Medulla oblongata (tissue), 1 donor: ENCODE measurements at regions not wholly inside any gene's neighbourhood (a gene's known extent, or its start where the extent isn't known, plus 50 kb on each side); places are given as distances from the start of the nearest gene placed in this dataset.
"Not testable (repeated sequence)": the region's sequence is repeated elsewhere in the genome, so short reads cannot be mapped to it uniquely, and the experiment has no call there.

Experiments used
- DNase-seq: peaks from one replicate; pipeline ENCODE4 v3.0.0-alpha.2; 2015; ENCODE audit errors: extremely low spot score

DNA sequence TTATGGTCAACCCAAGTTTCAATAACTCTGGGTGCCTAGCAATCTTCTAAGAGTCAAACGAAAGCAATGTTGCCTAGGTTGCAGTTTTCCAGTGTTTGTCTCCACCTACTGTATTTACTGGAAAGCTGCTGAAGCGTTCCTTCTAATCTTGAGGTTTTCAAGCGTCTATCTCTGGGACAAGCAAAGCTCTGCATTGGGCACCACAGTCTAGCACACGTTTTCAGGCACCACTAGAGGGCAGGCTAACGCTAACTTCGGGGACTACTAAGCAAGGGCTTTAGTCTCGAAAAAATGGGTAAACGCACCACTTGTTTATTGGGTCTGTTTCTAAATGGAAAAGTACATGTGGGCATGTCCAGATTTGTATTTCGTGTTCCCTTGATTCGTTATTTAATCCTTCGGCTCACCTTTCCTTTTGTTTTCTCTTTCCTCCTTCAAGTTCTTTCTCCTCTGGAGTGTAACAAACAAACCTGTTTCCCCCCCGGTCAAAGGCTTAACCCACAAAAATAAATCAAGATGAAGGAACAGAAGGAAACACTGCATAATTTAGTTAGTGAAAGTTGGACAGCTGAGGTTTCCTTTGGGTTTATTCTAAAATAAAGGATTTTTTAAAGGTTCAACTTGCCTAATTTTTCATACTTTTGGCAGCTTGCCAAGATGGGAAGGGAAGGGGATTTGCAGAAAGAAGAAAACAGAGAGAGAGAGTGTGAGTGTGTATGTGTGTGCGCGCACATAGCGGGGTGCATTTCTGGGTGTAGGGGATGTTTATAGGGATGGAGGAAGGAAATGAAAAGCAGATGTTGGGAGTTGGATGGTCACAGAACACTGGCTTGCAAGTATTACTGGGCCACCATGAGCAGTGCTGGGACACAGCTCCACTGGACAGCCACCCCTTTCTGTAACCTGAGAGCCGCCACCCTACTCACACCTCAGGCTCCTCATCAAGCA lies 348.3 kb downstream of the GOLGA6L6 start:
- DNase-seq, result peak; percentile 12

DNA sequence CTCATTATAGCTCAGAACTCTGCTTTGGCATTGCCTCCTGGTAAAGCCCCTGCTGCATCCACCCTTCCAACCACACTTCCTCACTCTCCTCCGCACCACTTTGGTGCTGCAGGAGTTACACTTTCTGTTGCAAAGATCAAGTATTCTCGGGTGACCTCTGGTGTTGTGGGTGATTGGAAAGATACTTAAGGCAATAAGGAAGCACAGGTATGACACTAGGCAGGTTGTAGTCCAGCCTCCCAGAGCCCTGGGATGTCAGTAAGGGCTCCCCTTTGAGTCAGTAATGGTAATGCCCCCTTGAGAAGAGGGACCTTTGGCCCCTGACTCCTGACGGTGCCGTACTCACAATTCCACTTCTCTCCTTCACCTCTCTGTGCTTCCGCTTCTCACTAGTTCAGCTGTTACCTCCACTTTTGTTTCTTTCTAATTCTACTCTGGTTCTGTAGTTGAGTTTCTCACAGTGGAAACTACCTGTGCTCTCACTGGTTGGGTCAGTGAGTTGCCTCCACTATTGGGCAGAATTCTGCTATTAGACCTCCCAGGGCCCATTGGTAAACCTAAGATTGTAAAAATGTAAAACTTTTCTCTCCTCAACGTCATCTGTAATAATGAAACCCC lies 350.0 kb downstream of the GOLGA6L6 start:
- DNase-seq, result not testable (repeated sequence)

DNA sequence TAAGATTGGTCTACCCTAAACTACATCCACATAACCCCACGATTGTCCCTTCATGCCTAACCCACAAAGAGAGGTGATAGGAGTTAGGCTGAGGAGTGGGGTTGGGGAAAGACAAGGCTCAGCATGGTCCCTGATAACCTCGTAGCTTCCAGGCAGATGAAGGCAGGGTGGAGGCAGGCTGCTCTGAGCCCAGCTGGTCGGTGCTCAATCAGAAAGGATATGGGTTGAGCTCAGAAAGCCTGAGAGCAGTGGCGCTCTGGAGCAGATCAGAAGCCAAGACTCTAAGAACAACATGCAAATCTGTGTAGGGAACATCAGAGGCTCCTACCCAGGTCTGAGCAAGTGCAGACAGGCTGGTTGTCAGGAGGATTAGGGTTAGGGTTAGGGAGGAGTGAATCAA lies 353.0 kb downstream of the GOLGA6L6 start:
- not testable (repeated sequence) for DNase-seq

DNA sequence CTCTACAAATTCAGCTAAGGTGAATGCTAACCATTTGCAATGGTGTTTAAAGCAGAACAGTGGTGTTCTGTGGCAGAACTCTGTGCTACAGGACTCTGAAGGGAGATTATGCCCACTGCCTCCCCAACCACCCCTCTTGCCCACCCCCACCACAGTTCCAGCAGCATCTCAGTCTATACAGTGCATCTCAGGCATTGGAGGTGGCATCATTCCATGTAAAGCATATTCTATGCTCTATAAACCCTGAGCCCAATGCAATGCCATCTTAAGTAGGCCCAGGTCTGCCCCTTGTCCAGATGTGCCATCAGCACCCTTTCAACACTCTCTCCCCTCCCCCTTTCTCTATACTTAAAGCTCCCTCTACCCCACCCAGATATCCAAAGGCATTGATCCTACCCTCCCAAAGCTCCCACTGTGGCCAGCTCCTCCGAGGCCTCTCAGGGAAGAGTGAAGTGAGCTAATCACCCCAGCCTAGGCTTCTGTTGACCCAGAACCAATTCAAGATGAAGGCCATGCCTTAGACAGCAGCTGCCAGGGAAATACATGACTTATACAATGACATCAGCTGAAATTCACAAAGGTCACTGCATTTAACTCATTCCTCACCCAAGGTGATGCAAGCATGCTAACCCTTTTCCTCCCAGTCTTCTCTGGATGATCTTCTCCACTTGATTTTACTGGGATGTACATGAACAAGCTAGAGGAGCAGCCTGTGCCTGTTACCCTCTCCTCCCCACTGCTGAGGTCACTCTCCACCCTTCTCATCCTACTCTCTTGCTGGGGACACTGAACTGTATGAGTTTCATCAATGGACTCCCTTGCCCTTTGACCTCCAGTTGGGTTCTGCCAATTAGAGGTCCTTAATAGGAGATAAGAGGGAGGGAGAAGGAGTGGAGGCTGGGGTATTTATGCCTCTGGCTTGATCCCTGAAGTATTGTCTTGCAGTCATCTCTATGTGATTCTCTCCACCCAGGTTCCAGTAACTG lies 353.9 kb downstream of the GOLGA6L6 start:
- DNase-seq, result not testable (repeated sequence)

DNA sequence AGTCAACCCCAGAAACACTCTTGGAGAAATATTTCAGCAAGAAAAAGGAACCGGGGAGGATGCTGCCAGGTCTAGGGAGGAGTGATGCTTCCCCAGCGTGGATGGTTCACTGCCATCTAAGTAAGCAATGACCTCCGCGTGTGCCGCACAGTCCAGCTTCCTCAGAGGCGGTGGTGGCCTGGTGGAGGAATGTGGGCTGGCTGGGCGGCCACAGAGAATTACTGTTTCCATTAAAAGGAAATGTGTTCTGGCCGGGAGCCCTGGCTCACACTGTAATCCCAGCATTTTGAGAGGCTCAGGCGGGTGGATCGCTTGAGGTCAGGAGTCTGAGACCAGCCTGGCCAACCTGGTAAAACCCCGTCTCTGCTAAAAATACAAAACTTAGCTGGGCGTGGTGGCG lies 356.7 kb downstream of the GOLGA6L6 start:
- not testable (repeated sequence) for DNase-seq

DNA sequence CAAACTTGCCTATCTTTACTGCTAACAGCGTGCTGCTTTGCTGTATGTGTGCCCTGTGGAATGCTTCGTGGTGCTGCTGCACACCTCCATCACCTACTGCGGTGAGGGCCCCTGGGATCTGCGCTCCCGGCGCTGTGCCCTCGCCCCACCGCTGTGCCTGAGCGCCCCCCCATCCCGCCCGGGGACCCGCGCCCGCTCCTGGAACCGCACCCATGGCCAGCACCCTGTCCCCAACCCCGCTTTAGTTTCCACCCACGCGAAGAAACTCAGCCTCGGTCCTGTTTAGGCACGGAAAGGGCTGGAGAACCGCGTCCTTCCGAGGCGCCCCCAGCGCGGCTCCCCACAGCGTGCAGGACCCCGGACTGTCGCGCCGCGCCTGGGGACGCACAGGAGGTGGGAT lies 373.4 kb downstream of the GOLGA6L6 start:
- DNase-seq, result not testable (repeated sequence)

DNA sequence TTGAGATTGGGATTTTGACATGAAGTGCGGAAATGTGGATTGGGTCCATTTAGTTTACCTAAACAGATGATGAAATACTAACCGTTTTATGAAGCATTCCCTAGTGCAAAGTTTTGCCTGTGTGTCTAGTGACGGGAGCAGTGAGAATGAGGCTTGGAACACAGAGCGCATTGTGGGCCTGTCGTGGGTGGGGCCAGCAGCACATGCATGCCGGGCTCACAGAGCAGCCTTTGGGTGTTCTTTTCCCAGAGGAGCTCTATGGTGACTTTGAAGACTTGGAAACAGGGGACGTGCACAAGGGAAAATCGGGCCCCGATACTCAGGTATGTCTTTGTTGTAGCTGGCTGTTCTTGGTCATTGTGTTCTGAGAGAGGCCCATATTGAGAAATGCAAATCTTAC lies 388.1 kb downstream of the GOLGA6L6 start:
- DNase-seq, result not testable (repeated sequence)

DNA sequence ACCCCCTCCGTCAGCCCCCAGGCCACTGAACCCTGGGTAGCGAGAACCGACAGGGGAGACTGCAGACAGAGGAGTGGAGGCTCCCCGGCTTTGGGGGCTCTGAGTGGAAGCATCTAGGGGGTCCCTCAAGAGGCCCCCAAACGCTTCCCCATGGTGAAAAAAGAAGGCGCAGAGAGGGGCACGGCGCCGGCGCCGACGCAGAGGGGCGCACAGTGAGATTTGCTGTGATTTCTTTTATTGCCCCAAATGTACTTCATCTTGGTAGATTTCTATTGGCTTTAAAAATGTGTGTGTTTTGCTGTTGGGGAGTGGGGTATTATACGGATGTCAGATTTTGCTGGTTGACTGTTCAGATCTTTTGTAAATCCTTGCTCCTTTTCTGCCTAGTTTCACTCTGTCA lies 392.9 kb downstream of the GOLGA6L6 start:
- DNase-seq, result not testable (repeated sequence)

DNA sequence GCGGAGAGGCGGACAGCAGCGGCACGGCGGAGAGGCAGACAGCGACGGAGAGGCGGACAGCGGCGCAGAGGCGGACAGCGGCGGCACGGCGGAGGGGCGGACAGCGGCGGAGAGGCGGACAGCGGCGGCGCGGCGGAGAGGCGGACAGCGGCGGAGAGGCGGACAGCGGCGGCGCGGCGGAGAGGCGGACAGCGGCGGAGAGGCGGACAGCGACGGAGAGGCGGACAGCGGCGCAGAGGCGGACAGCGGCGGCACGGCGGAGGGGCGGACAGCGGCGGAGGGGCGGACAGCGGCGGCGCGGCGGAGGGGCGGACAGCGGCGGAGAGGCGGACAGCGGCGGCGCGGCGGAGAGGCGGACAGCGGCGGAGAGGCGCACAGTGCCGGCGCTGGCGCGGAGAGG lies 393.6 kb downstream of the GOLGA6L6 start:
- DNase-seq, result not testable (repeated sequence)

DNA sequence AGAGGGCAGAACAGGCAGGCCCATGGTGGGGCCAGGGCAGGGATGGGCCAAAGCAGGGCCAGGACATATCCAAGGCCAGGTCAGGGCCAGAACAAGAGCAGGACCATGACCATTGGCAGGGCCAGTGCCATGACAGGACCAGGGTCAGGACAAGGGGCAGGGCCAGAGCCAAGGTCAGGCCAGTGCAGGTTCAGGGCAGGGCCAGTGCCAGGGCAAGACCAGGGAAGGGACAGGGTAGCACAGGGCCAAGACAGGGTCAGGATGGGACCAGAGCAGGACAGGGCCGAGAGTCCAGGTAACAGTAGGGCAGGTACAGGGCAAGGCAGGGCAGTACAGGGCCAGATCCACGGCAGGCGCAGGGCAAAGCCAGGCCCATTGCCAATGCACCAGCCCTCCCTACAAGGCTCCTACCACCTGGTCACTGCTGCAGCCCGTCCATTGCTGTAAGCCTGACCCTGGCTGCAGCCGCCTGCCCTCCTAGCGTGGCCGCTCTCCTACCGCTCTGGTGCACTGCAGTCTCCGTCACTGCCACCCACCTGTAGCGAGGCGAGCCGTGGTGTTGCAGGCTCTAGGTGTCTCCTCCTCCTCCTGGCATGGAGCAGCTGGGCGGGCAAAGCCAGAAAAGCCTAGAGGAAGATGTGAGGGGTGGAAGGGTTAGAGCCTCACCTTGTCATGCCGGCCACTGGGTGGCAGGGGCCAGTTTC lies 397.1 kb downstream of the GOLGA6L6 start:
- not testable (repeated sequence) for DNase-seq

DNA sequence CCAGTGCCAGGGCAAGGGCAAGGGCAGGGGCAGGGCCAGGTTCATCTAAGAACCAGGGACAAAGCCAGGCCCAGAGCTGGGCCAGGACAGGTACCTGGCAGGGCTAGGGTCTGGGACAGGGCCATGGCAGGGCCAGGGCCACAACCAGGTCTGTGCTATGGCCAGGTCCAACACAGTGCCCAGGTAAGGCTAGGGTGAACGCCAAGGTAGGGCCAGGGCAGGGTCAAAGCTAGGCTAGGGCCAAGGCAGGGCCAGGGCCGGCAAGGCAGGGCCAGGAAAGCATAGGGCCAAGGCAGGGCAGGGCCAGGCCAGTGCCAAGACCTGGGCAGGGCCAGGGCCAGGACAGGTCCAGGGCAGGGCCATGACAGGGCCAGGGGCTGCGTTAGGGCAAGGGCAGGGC lies 398.7 kb downstream of the GOLGA6L6 start:
- DNase-seq, result not testable (repeated sequence)

DNA sequence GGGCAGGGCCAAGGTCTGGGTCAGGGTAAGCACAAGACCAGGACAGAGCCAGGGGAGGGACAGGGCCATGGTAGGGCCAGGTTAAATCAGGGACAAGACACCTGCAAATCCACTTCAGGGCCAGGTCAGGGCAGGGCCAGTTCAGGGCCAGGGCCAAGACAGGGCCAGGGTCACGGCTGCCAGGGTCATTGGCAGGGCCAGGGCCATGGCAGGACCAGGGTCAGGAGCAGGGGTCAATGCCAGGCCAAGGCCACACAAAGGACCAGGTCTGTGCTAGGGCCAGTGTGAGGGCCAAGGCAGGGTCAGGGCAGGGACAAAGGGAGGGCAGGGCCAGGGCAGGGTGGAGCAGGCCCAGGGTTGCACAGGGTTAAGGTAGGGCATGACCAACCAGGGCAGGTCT lies 399.2 kb downstream of the GOLGA6L6 start:
- not testable (repeated sequence) for DNase-seq

DNA sequence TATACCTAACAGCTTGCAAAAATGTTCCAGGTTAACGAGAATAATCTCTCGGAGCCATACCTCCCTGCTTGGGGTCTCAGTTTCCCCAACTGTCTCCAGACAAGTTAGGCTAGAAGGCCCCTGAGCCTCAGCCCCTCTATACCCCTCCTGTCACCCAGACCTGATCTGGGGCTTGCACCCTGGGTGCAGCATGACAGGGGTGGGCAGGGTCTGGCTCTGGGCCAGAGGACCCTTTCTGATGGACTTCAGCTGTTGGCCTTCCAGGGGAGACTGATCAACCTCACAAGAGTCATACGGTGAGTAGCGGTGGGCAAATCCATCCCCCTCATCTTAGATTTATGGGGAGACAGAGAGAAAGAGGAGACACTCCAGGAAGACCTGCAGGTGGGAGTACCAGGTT lies 416.9 kb downstream of the GOLGA6L6 start:
- DNase-seq, result not testable (repeated sequence)

DNA sequence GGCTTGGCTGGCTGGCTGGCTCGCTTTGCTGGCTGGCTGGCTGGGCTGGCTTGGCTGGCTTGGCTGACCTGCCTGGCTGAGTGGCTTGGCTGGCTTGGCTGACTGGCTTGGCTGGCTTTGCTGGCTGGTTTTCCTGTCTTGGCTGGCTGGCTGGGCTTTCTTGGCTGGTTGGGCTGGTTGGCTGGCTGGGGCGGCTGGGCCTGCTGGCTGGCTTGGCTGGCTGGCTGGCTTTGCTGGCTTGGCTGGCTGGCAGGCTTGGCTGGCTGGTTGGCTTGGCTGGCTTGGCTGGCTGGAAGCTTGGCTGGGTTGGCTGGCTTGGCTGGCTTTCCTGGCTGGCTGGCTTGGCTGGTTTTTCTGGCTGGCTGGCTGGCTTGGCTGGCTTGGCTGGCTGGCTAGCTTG lies 435.6 kb downstream of the GOLGA6L6 start:
- no peak for DNase-seq

DNA sequence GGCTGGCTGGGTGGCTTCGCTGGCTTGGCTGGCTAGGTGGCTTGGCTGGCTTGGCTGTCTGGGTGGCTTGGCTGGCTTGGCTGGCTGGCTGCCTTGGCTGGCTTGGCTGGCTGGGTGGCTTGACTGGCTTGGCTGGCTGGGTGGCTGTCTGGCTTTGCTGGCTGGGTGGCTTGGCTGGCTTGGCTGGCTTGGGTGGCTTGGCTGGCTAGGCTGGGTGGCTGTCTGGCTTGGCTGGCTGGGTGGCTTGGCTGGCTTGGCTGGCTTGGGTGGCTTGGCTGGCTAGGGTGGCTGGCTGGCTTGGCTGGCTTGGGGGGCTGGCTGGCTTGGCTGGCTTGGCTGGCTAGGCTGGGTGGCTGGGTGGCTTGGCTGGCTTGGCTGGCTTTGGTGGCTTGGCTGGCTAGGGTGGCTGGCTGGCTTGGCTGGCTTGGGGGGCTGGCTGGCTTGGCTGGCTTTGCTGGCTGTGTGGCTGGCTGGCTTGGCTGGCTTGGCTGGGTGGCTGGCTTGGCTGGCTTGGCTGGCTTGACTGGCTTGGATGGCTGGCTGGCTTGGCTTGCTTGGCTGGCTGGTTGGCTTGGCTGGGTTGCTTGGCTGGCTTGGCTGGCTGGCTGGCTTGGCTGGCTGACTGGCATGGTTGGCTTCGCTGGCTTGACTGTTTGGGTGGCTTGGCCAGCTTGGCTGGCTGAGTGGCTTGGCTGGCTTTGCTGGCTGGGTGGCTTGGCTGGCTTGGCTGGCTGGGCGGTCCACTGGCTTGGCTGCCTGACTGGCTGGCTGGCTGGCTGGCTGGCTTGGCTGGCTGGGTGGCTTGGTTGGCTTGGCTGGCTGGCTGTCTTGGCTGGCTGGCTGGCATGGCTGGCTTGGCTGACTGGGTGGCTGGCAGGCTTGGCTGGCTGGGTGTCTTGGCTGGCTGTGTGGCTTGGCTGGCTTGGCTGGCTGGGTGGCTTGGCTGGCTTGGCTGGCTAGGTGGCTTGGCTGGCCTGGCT lies 436.3 kb downstream of the GOLGA6L6 start:
- not testable (repeated sequence) for DNase-seq

DNA sequence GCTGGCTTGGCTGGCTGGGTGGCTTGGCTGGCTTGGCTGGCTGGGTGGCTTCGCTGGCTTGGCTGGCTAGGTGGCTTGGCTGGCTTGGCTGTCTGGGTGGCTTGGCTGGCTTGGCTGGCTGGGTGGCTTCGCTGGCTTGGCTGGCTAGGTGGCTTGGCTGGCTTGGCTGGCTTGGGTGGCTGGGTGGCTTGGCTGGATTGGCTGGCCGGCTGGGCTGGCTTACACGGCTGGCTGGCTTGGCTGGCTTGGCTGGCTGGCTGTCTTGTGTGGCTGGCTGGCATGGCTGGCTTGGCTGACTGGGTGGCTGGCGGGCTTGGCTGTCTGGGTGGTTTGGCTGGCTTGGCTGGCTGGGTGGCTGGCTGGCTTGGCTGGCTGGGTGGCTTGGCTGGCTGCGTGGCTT lies 437.0 kb downstream of the GOLGA6L6 start:
- DNase-seq, result not testable (repeated sequence)

DNA sequence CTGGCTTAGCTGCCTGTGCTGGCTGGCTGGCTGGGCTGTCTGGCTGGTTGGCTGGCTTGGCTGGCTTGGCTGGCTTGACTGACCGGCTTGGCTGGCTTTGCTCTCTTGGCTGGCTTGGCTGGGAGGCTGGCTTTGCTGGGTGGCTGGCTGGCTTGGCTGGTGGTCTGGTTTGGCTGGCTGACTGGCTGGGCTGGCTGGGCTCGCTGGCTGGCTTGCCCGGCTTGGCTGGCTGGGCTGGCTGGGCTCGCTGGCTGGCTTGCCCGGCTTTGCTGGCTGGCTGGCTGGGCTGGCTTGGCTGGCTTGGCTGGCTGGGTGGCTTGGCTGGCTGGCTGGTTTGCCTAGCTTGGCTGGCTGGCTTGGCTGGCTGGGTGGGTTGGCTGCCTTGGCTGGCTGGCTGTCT lies 438.7 kb downstream of the GOLGA6L6 start:
- not testable (repeated sequence) for DNase-seq

DNA sequence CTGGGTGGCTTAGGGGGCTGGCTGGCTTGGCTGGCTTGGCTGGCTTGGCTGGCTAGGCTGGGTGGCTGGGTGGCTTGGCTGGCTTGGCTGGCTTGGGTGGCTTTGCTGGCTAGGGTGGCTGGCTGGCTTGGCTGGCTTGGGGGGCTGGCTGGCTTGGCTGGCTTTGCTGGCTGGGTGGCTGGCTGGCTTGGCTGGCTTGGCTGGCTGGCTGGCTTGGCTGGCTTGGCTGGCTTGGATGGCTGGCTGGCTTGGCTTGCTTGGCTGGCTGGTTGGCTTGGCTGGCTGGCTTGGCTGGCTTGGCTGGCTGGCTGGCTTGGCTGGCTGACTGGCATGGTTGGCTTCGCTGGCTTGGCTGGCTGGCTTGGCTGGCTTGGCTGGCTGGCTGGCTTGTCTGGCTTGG lies 439.4 kb downstream of the GOLGA6L6 start:
- not testable (repeated sequence) for DNase-seq

DNA sequence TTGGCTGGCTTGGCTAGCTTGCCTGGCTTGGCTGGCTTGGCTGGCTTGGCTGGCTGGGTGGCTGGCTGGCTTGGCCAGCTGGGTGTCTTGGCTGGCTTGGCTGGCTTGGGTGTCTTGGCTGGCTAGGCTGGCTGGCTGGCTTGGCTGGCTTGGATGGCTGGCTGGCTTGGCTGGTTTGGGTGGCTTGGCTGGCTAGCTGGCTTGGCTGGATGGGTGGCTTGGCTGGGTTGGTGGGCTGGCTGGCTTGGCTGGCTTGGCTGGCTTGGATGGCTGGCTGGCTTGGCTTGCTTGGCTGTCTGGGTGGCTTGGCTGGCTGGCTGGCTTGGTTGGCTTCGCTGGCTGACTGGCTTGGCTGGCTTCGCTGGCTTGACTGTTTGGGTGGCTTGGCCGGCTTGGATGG lies 440.3 kb downstream of the GOLGA6L6 start:
- DNase-seq, result not testable (repeated sequence)
